Astrocyte of the spinal cord (primary cell): ENCODE measurements at regions not wholly inside any gene's neighbourhood (a gene's known extent, or its start where the extent isn't known, plus 50 kb on each side); places are given as distances from the start of the nearest gene placed in this dataset.

Source experiments
- DNase-seq: peaks from one replicate; pipeline ENCODE4 v3.0.0; 2011; ENCODE audit warnings: low read depth, low spot score
- H3K4me3 ChIP-seq: 2 replicates; pipeline ENCODE4 v1.5.1; 2011; ENCODE audit warnings: low read depth, mild to moderate bottlenecking, low read length, moderate library complexity
- in situ Hi-C: cut with HindIII; loops from 2 replicates; pipeline ENCODE4 v1.10.0; 2017; ENCODE audit warnings: low sequenced_read_pairs
- TF ChIP-seq, protein P1 (sequence below): IDR thresholded peaks from 2 replicates; pipeline ENCODE4 v1.5.1; 2012; ENCODE audit warnings: low read depth, mild to moderate bottlenecking, low read length, inconsistent platforms

DNA sequence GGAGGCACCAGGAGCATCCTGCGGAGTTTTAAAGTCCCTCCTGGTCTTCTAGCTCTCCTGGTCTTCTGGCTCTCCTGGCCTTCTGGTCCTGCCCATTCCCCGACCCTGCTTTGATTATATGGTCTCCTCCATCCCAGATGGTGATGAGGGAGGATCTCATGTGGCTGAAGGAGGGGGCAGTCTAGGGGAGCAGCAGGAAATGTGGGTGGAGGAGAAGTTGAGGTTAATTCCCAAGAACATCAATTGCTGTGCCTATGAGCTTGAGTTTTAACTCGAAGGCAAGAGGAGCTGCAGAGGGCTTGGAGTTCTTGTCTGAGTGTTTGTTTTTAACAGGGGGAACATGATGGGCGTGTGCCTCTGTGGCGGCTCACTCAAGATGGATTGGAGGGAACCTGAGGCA, 408.8 kb downstream of the MATN1 start:
- no peak overlapping the region for H3K4me3 ChIP-seq
- TF ChIP-seq, protein P1, sequence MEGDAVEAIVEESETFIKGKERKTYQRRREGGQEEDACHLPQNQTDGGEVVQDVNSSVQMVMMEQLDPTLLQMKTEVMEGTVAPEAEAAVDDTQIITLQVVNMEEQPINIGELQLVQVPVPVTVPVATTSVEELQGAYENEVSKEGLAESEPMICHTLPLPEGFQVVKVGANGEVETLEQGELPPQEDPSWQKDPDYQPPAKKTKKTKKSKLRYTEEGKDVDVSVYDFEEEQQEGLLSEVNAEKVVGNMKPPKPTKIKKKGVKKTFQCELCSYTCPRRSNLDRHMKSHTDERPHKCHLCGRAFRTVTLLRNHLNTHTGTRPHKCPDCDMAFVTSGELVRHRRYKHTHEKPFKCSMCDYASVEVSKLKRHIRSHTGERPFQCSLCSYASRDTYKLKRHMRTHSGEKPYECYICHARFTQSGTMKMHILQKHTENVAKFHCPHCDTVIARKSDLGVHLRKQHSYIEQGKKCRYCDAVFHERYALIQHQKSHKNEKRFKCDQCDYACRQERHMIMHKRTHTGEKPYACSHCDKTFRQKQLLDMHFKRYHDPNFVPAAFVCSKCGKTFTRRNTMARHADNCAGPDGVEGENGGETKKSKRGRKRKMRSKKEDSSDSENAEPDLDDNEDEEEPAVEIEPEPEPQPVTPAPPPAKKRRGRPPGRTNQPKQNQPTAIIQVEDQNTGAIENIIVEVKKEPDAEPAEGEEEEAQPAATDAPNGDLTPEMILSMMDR: no peak
- in situ Hi-C loops: no loop called here
- no peak for DNase-seq

DNA sequence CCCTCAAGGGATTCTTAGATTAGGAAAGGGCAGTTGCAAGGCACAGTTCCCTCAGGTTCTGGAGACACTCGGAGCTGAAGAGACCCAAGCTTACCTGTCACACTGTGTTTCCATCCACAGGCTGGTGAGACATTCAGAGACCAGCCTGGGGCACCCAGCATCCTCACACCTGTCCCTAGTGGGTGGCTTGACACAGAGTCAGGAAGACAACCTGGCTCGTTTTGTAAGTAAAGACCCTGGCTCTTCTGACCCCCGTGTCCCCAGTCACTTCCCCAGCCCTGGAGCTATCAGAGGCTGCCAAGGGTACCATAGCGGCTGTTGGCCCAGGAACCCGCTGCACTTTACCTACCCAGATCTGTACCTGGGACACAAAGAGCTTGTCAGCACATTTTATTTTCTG, 409.8 kb downstream of the MATN1 start:
- in situ Hi-C loops: no loop called here
- DNase-seq: no peak
- no peak overlapping the region for H3K4me3 ChIP-seq
- TF ChIP-seq, protein P1: no peak

DNA sequence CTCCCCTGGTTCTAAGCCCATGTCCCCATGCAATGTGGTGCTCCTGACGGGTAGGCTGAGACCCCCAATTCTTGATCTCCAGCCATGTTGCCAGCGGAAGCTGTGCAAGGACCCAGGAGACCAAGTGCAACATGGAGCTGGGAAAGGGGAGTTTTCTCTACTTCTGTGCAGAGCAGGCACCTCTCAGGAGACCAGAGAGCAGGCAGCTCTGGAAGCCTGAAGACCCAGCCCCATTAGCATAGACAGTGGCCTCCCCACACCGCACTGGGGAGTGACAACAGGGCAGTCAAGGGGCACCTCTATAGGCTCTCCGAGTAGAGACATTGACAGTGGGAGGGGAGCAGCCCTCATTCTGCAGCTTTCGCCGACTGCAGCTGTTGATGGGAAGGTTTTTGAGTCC, 410.2 kb downstream of the MATN1 start:
- H3K4me3 ChIP-seq: no peak overlapping the region
- in situ Hi-C loops: no loop called here
- DNase-seq: no peak
- TF ChIP-seq, protein P1: no peak

DNA sequence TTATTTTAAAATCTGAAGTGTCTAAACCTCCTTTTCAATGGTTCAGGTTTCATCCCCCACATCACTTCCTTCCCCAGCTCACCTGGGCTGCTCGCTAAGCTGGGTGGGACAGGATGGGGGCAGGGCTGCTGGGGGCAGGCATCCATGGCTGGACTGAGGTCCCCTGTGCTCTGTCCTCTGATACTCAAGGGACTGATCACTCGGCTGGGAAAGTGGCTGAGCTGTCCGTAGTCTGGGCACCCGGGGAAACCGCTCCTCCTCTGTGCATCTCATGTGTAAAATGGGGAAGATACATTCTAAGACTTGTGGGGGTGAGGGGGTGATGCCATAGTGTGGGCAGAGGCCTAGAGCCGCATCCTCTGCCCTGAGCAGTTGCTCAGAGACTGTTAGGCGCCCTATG, 411.2 kb downstream of the MATN1 start:
- in situ Hi-C loops: no loop called here
- TF ChIP-seq, protein P1: no peak
- no peak for DNase-seq

DNA sequence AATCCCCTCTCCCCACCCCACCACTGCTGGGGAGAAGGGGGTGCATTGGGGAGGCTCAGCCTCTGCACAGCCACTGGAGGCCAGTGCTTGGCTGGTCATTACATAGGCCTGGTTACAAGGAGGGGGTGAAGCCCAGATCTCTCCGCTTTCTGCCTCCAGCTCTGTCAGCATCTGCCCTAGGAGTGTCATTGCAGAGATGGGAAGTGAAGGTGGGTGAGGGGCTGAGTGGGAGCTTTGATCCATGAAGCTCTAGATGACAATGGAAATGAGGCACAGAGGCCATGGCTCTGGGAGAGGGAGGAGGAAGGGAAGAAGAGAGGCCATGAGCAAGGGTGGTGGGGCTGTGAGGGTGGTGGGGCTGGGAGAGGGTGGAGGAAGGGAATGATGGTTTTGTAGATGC, 411.6 kb downstream of the MATN1 start:
- TF ChIP-seq, protein P1: no peak
- in situ Hi-C loops: no loop called here
- no peak for DNase-seq
- H3K4me3 ChIP-seq: no peak overlapping the region

More for the DNA sequence above, 411.2 kb downstream of the MATN1 start:
- no peak overlapping the region for H3K4me3 ChIP-seq

DNA sequence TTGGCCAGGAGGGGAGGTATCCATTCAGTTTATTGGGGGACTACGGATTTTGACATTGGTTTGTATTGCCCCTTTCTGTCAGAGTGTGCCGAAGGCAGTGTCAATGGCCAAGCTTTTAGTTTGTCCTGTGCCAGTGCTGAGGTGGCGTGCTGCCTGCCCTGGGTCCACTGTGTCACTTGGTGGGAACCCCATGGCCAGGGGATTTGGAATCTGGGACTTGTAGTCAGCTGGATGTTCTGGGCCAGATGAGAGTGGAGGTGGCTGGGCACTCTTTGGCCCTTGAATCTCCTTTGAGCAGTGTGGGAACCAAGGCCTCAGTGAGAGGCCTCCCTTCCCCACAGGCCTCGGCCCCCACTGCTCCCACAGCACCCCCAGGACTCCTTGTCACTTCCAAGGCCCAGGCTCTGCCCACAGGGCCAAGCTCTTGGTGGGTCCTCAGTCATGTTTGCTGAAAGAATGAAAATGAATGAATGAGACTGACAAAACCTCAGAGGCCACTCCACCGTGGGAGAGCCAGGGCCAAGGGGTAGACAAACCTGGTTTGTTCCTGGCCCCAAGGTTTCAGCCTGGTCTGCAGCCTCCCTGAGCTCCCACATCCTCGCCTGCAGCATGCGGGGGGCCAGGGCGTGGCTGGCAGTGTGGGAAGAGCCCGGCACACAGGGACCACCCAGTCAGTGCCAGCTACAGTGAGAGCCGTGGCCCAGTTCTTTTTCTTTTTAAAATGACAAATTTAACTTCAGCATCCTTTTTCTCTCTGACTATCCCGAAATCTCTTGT, 412.2 kb downstream of the MATN1 start:
- no peak for DNase-seq
- TF ChIP-seq, protein P1: no peak
- in situ Hi-C loops: no loop called here
- H3K4me3 ChIP-seq: no peak overlapping the region
